IMR-90 (cell line): ENCODE measurements at regions not wholly inside any gene's neighbourhood (a gene's known extent, or its start where the extent isn't known, plus 50 kb on each side); places are given as distances from the start of the nearest gene placed in this dataset.
"Not testable (repeated sequence)": the region's sequence is repeated elsewhere in the genome, so short reads cannot be mapped to it uniquely, and the experiment has no call there.

ENCODE experiments used
- ATAC-seq: fragments of 200-7000 bp; cut with Tn5 transposase; 2 replicates; pipeline ENCODE4 v1.9.1; 2020; ENCODE audit warnings: low read depth, mild to moderate bottlenecking, moderate library complexity
- BruUV-seq: library from RNA; stranded (reverse); fragments of 400-500 nt; replicated peaks from 2 replicates; lab custom pipeline; 2021; lab: Mats Ljungman, UMichigan
- CTCF ChIA-PET: fragments of 300-600 bp; formaldehyde crosslinking; extraction: SDS; loops from one replicate; lab custom pipeline; 2021; ENCODE audit warnings: antibody characterized with exemption; lab: Yijun Ruan, JAX
- POLR2A ChIA-PET: fragments of 300-600 bp; sonication (Branson Sonifier 250); formaldehyde crosslinking; loops from one replicate; lab custom pipeline; 2022; ENCODE audit warnings: antibody characterized with exemption; ENCODE audit not compliant: unreplicated experiment; lab: Charles Lee
- DNase-seq: peaks from one replicate; pipeline ENCODE4 v3.0.0; 2013
- H2AFZ ChIP-seq: replicated peaks from 2 replicates; pipeline ENCODE3; 2013; ENCODE audit warnings: low read length, mild to moderate bottlenecking; ENCODE audit not compliant: poor library complexity
- H2AK5ac ChIP-seq: 2 replicates; pipeline ENCODE4 v1.6.1; 2013; ENCODE audit warnings: low read depth, low read length, inconsistent platforms
- H2AK9ac ChIP-seq: replicated peaks from 2 replicates; pipeline ENCODE3; 2013; ENCODE audit warnings: mild to moderate bottlenecking, low read depth, low read length, moderate library complexity; ENCODE audit not compliant: poor library complexity
- H2BK120ac ChIP-seq: 2 replicates; pipeline ENCODE4 v1.6.1; 2013; ENCODE audit warnings: low read depth, low read length, inconsistent platforms
- H2BK15ac ChIP-seq: 3 replicates; pipeline ENCODE4 v1.6.1; 2013; ENCODE audit warnings: low read depth, low read length, inconsistent platforms
- H2BK20ac ChIP-seq: 2 replicates; pipeline ENCODE4 v1.6.1; 2013; ENCODE audit warnings: low read depth, mild to moderate bottlenecking, inconsistent platforms, low read length, moderate library complexity
- H2BK5ac ChIP-seq: 2 replicates; pipeline ENCODE4 v1.6.1; 2013; ENCODE audit warnings: mild to moderate bottlenecking, low read depth, low read length, inconsistent platforms; ENCODE audit not compliant: poor library complexity, severe bottlenecking
- H3K14ac ChIP-seq: replicated peaks from 2 replicates; pipeline ENCODE4 v1.6.1; 2013; ENCODE audit warnings: low read depth, low read length, inconsistent platforms
- H3K18ac ChIP-seq: 2 replicates; pipeline ENCODE4 v1.6.1; 2013; ENCODE audit warnings: low read depth, low read length, control low read depth
- H3K23ac ChIP-seq: 2 replicates; pipeline ENCODE4 v1.6.1; 2013; ENCODE audit warnings: low read depth, low read length, inconsistent platforms
- H3K27ac ChIP-seq: 2 replicates; pipeline ENCODE4 v1.5.1; 2013; ENCODE audit warnings: mild to moderate bottlenecking, control low read depth, low read length; ENCODE audit not compliant: insufficient read depth
- H3K27me3 ChIP-seq: 2 replicates; pipeline ENCODE4 v1.6.1; 2013; ENCODE audit warnings: low read length; ENCODE audit not compliant: control insufficient read depth, insufficient read depth
- H3K36me3 ChIP-seq: 2 replicates; pipeline ENCODE4 v1.6.1; 2013; ENCODE audit warnings: low read length, mixed read lengths; ENCODE audit not compliant: control insufficient read depth, insufficient read depth
- H3K4ac ChIP-seq: 2 replicates; pipeline ENCODE4 v1.6.1; 2013; ENCODE audit warnings: low read depth, low read length, inconsistent platforms
- H3K4me1 ChIP-seq: 2 replicates; pipeline ENCODE4 v1.6.1; 2013; ENCODE audit warnings: low read length, mixed read lengths; ENCODE audit not compliant: control insufficient read depth, insufficient read depth
- H3K4me2 ChIP-seq: 2 replicates; pipeline ENCODE4 v1.6.1; 2013; ENCODE audit warnings: low read depth, mild to moderate bottlenecking, control low read depth, low read length, moderate library complexity
- H3K4me3 ChIP-seq: 2 replicates; pipeline ENCODE4 v1.5.1; 2013; ENCODE audit warnings: low read depth, mild to moderate bottlenecking, control low read depth, low read length, moderate library complexity; ENCODE audit not compliant: insufficient read depth
- H3K56ac ChIP-seq: 2 replicates; pipeline ENCODE4 v1.6.1; 2013; ENCODE audit warnings: low read length, inconsistent platforms; ENCODE audit not compliant: insufficient read depth; ENCODE audit errors: extremely low read depth
- H3K79me1 ChIP-seq, 2 experiments: 2 replicates each; pipeline ENCODE4 v1.6.1; 2013; ENCODE audit warnings: low read length in 2 of 2, inconsistent platforms in 1 of 2, low read depth in 1 of 2
- H3K9ac ChIP-seq: 2 replicates; pipeline ENCODE4 v1.6.1; 2013; ENCODE audit warnings: low read depth, low read length, control low read depth
- H3K9me1 ChIP-seq: 2 replicates; pipeline ENCODE4 v1.6.1; 2013; ENCODE audit warnings: low read length, inconsistent platforms; ENCODE audit not compliant: insufficient read depth
- H3K9me3 ChIP-seq: 2 replicates; pipeline ENCODE4 v1.6.1; 2013; ENCODE audit warnings: low read length; ENCODE audit not compliant: control insufficient read depth, insufficient read depth
- H4K20me1 ChIP-seq: 2 replicates; pipeline ENCODE4 v1.6.1; 2013; ENCODE audit warnings: low read length, inconsistent platforms; ENCODE audit not compliant: insufficient read depth
- H4K5ac ChIP-seq: 2 replicates; pipeline ENCODE4 v1.6.1; 2013; ENCODE audit warnings: mild to moderate bottlenecking, low read depth, low read length, control low read depth
- H4K8ac ChIP-seq, 2 experiments: 2 replicates each; pipeline ENCODE4 v1.6.1; 2013; ENCODE audit warnings: low read depth in 2 of 2, low read length in 2 of 2, control low read depth in 1 of 2, inconsistent platforms in 1 of 2
- H4K91ac ChIP-seq: 2 replicates; pipeline ENCODE4 v1.6.1; 2013; ENCODE audit warnings: low read depth, low read length, inconsistent platforms; ENCODE audit not compliant: insufficient read depth
- WGBS, 2 experiments: methylation state at CpG; one replicate each; pipeline versions ENCODE4 v1.1.5 to v1.1.7; 2013; ENCODE audit warnings: missing lambda C conversion rate in 2 of 2; ENCODE audit not compliant: insufficient read length in 1 of 2; ENCODE audit errors: extremely low coverage in 2 of 2; 5-methylcytosine and 5-hydroxymethylcytosine counted together
- dilution Hi-C: fragments of 300-500 bp; cut with HindIII; formaldehyde crosslinking; loops from one replicate; pipeline ENCODE4 v1.14.3; 2018; ENCODE audit warnings: low sequenced_read_pairs; ENCODE audit not compliant: unreplicated experiment
- in situ Hi-C: fragments of 300-500 bp; cut with MboI; formaldehyde crosslinking; loops from 3 replicates; pipeline ENCODE4 v1.14.3; 2019; ENCODE audit warnings: low sequenced_read_pairs, inconsistent platforms, mixed read lengths
- intact Hi-C: fragments of 100-400 bp; cut with micrococcal nuclease; formaldehyde crosslinking; loops from 2 replicates; pipeline ENCODE4 v1.10.0; 2022

- H3K23ac ChIP-seq, H4K8ac ChIP-seq, H2AFZ ChIP-seq, H3K4me2 ChIP-seq, in situ Hi-C loops, BruUV-seq, H2BK15ac ChIP-seq, H2AK9ac ChIP-seq, H4K5ac ChIP-seq, H3K14ac ChIP-seq, H4K20me1 ChIP-seq, POLR2A ChIA-PET, H2BK20ac ChIP-seq, H4K91ac ChIP-seq, CTCF ChIA-PET, H2BK120ac ChIP-seq, H3K9me1 ChIP-seq, dilution Hi-C loops, ATAC-seq, H2AK5ac ChIP-seq, H3K9me3 ChIP-seq, H3K56ac ChIP-seq, H3K4me3 ChIP-seq, DNase-seq, intact Hi-C loops, H3K79me1 ChIP-seq, H3K9ac ChIP-seq, H3K4ac ChIP-seq, H3K27me3 ChIP-seq, H3K27ac ChIP-seq, H3K4me1 ChIP-seq, H2BK5ac ChIP-seq, H3K18ac ChIP-seq, H3K36me3 ChIP-seq: not testable (repeated sequence)
- no CpG with 5 or more reads among the region's 4 CpGs for WGBS, 2 experiments
Measured at GRCh38 chr1:244309191-244309590, 142.5 kb downstream of the ADSS2 start.
